GM13976 (cell line): ENCODE measurements at regions not wholly inside any gene's neighbourhood (a gene's known extent, or its start where the extent isn't known, plus 50 kb on each side); places are given as distances from the start of the nearest gene placed in this dataset.

Experiments used
- DNase-seq: peaks from one replicate; pipeline ENCODE4 v3.0.0; 2012; ENCODE audit warnings: low spot score
- CTCF ChIP-seq: IDR thresholded peaks from 2 replicates; pipeline ENCODE4 v1.5.1; 2012; ENCODE audit warnings: borderline replicate concordance, mild to moderate bottlenecking; ENCODE audit not compliant: insufficient read depth; ENCODE audit errors: extremely low read depth, missing control alignments, control extremely low read depth
- in situ Hi-C: fragments of 300-500 bp; cut with MboI; formaldehyde crosslinking; loops from one replicate; pipeline ENCODE4 v1.12.0; 2022; ENCODE audit warnings: low sequenced_read_pairs, mixed read lengths, inconsistent platforms; ENCODE audit not compliant: unreplicated experiment

GRCh38 chr4:182000077-182000476 lies 243.1 kb upstream of the TENM3 start:
- no peak for TF ChIP-seq CTCF
- DNase-seq = no peak
- in situ Hi-C loops = no loop called here

GRCh38 chr4:182010876-182011275 lies 232.3 kb upstream of the TENM3 start:
- no peak for TF ChIP-seq CTCF
- DNase-seq = no peak
- in situ Hi-C loops = no loop called here

GRCh38 chr4:182014164-182014563 lies 229.0 kb upstream of the TENM3 start:
- in situ Hi-C loops = no loop called here
- no peak for TF ChIP-seq CTCF
- no peak for DNase-seq

- no peak for TF ChIP-seq CTCF
- in situ Hi-C loops = no loop called here
- DNase-seq = no peak
These were observed 228.2 kb upstream of the TENM3 start for GRCh38 chr4:182015014-182015413.

GRCh38 chr4:182015893-182016292 lies 227.3 kb upstream of the TENM3 start:
- TF ChIP-seq CTCF = no peak
- peak; percentile 53 for DNase-seq

GRCh38 chr4:182017038-182017437 lies 226.2 kb upstream of the TENM3 start:
- DNase-seq = no peak
- in situ Hi-C loops = no loop called here
- TF ChIP-seq CTCF = no peak

More at GRCh38 chr4:182015893-182016292, 227.3 kb upstream of the TENM3 start:
- in situ Hi-C loops = no loop called here

GRCh38 chr4:182018691-182019090 lies 224.5 kb upstream of the TENM3 start:
- in situ Hi-C loops = no loop called here
- TF ChIP-seq CTCF = no peak
- no peak for DNase-seq
